GM23248 (cell line): ENCODE measurements at regions not wholly inside any gene's neighbourhood (a gene's known extent, or its start where the extent isn't known, plus 50 kb on each side); places are given as distances from the start of the nearest gene placed in this dataset.
A peak's percentile ranks its signal among the peaks of the same experiment; 100 is the strongest.

Experiments used
- DNase-seq: peaks from one replicate; pipeline ENCODE4 v3.0.0-alpha.2; 2015
- H2AFZ ChIP-seq: fragments of 200-600 bp; sonication (generic); 2 replicates; pipeline ENCODE4 v1.6.1; 2016; ENCODE audit warnings: antibody characterized with exemption
- H3F3A ChIP-seq: fragments of 200-600 bp; sonication (generic); 2 replicates; pipeline ENCODE4 v1.6.1; 2016; ENCODE audit warnings: mild to moderate bottlenecking, antibody characterized with exemption, mixed run types; ENCODE audit not compliant: insufficient read depth
- H3K27ac ChIP-seq: fragments of 200-600 bp; sonication (generic); 2 replicates; pipeline ENCODE4 v1.5.1; 2016; ENCODE audit warnings: mild to moderate bottlenecking
- H3K27me3 ChIP-seq: fragments of 200-600 bp; sonication (generic); replicated peaks from 2 replicates; pipeline ENCODE4 v1.6.1; 2016; ENCODE audit warnings: mild to moderate bottlenecking; ENCODE audit not compliant: insufficient read depth
- H3K36me3 ChIP-seq: fragments of 200-600 bp; sonication (generic); 2 replicates; pipeline ENCODE4 v1.6.1; 2016; ENCODE audit warnings: low read depth, mild to moderate bottlenecking
- H3K4me1 ChIP-seq: fragments of 200-600 bp; sonication (generic); 2 replicates; pipeline ENCODE4 v1.6.1; 2016; ENCODE audit warnings: mild to moderate bottlenecking; ENCODE audit not compliant: insufficient read depth
- H3K4me2 ChIP-seq: fragments of 200-600 bp; sonication (generic); one replicate; pipeline ENCODE4 v1.6.1; 2016; ENCODE audit warnings: mild to moderate bottlenecking; ENCODE audit not compliant: unreplicated experiment
- H3K4me3 ChIP-seq: fragments of 200-600 bp; sonication (generic); 2 replicates; pipeline ENCODE4 v1.5.1; 2016; ENCODE audit warnings: mild to moderate bottlenecking
- H3K79me2 ChIP-seq: fragments of 200-600 bp; sonication (generic); 2 replicates; pipeline ENCODE4 v1.6.1; 2016; ENCODE audit warnings: mild to moderate bottlenecking; ENCODE audit not compliant: insufficient read depth
- H3K9ac ChIP-seq: fragments of 200-600 bp; sonication (generic); 2 replicates; pipeline ENCODE4 v1.6.1; 2016; ENCODE audit warnings: mild to moderate bottlenecking
- H3K9me2 ChIP-seq: fragments of 200-600 bp; sonication (generic); 2 replicates; pipeline ENCODE4 v1.6.1; 2016; ENCODE audit warnings: mixed run types, mild to moderate bottlenecking, moderate library complexity; ENCODE audit not compliant: insufficient read depth
- H3K9me3 ChIP-seq: fragments of 200-600 bp; sonication (generic); one replicate; pipeline ENCODE4 v1.6.1; 2017; ENCODE audit warnings: low read depth
- H4K20me1 ChIP-seq: fragments of 200-600 bp; sonication (generic); 2 replicates; pipeline ENCODE4 v1.6.0; 2016; ENCODE audit not compliant: insufficient read depth
- EZH2 ChIP-seq: fragments of 200-600 bp; sonication (generic); IDR thresholded peaks from 2 replicates; pipeline ENCODE4 v1.6.1; 2018; ENCODE audit warnings: antibody characterized with exemption, mild to moderate bottlenecking; ENCODE audit not compliant: insufficient read depth, poor library complexity, severe bottlenecking
- EZH2phosphoT487 ChIP-seq: fragments of 200-600 bp; sonication (generic); IDR thresholded peaks from 2 replicates; pipeline ENCODE4 v1.6.1; 2018; ENCODE audit warnings: antibody characterized with exemption, moderate library complexity, mild to moderate bottlenecking, low read depth; ENCODE audit not compliant: insufficient read depth
- WGBS, 2 experiments: methylation state at CpG; one replicate each; pipeline ENCODE4 v1.1.6; 2015 to 2017; ENCODE audit warnings: low lambda C conversion rate in 2 of 2, low coverage in 1 of 2; ENCODE audit errors: missing lambda C conversion rate in 2 of 2; 5-methylcytosine and 5-hydroxymethylcytosine counted together
- in situ Hi-C: fragments of 300-500 bp; cut with MboI; formaldehyde crosslinking; loops from 2 replicates; pipeline ENCODE4 v1.15.0; 2020

GRCh38 chr1:177464686-177465085, 293.9 kb downstream of the BRINP2 start:
- H3K27ac ChIP-seq = no peak overlapping the region
- TF ChIP-seq EZH2 (no peak), EZH2phosphoT487 (no peak)
- H3F3A ChIP-seq = no peaks in the 10 kb centered on the region
- H3K27me3 ChIP-seq = peaks cover 4% of the 10 kb centered on the region; the same call in 1 of the 2 replicates
- no peak for DNase-seq
- no peak overlapping the region for H3K4me3 ChIP-seq
- no peaks in the 10 kb centered on the region for H3K79me2 ChIP-seq
- H3K4me2 ChIP-seq = no peak overlapping the region
- no peaks in the 10 kb centered on the region for H3K4me1 ChIP-seq
- no peaks in the 10 kb centered on the region for H4K20me1 ChIP-seq
- H3K9me3 ChIP-seq = no peaks in the 10 kb centered on the region
- no peaks in the 10 kb centered on the region for H3K36me3 ChIP-seq
- 35 to 45% methylated on average over 2 of the region's 2 CpGs for WGBS, 2 experiments
- in situ Hi-C loops = no loop called here
- no peaks in the 10 kb centered on the region for H3K9me2 ChIP-seq
- no peak overlapping the region for H3K9ac ChIP-seq
- no peak overlapping the region for H2AFZ ChIP-seq

- in situ Hi-C loops = no loop called here
- 22 to 40% methylated on average over 2 of the region's 2 CpGs for WGBS, 2 experiments
- no peaks in the 10 kb centered on the region for H3K79me2 ChIP-seq
Observed at GRCh38 chr1:177451191-177451590, 280.4 kb downstream of the BRINP2 start.

GRCh38 chr1:177448652-177449357, 278.0 kb downstream of the BRINP2 start:
- H3K4me3 ChIP-seq = peak overlapping the region; percentile 20; the same call in 1 of the 2 replicates
- peak; percentile 60 for DNase-seq

More at GRCh38 chr1:177451191-177451590, 280.4 kb downstream of the BRINP2 start:
- H3K4me3 ChIP-seq = no peak overlapping the region
- H3F3A ChIP-seq = no peaks in the 10 kb centered on the region
- peaks cover 18% of the 10 kb centered on the region for H3K4me1 ChIP-seq
- H4K20me1 ChIP-seq = no peaks in the 10 kb centered on the region
- no peak overlapping the region for H2AFZ ChIP-seq
- no peaks in the 10 kb centered on the region for H3K27me3 ChIP-seq
- TF ChIP-seq EZH2 = no peak
- no peak for TF ChIP-seq EZH2phosphoT487
- no peak overlapping the region for H3K4me2 ChIP-seq
- H3K27ac ChIP-seq = no peak overlapping the region
- H3K36me3 ChIP-seq = no peaks in the 10 kb centered on the region
- H3K9me3 ChIP-seq = no peaks in the 10 kb centered on the region
- DNase-seq = no peak
- no peak overlapping the region for H3K9ac ChIP-seq
- H3K9me2 ChIP-seq = no peaks in the 10 kb centered on the region

GRCh38 chr1:177448036-177448615, 277.4 kb downstream of the BRINP2 start:
- Histone ChIP-seq H3K36me3 (no peaks in the 10 kb centered on the region), H3K4me1 (peaks cover 18% of the 10 kb centered on the region), H3K4me2 (no peak overlapping the region), H3K79me2 (no peaks in the 10 kb centered on the region), H3K4me3 (no peak overlapping the region), H2AFZ (no peak overlapping the region), H3F3A (no peaks in the 10 kb centered on the region), H3K9me3 (no peaks in the 10 kb centered on the region), H3K9ac (no peak overlapping the region), H4K20me1 (no peaks in the 10 kb centered on the region), H3K27ac (no peak overlapping the region), H3K27me3 (peaks cover 18% of the 10 kb centered on the region; the same call in 1 of the 2 replicates), H3K9me2 (no peaks in the 10 kb centered on the region)
- DNase-seq = no peak
- WGBS, 2 experiments = 39 to 58% methylated on average over 2 of the region's 2 CpGs
- TF ChIP-seq EZH2phosphoT487 = no peak
- no peak for TF ChIP-seq EZH2
- in situ Hi-C loops = no loop called here

More at GRCh38 chr1:177448652-177449357, 278.0 kb downstream of the BRINP2 start:
- 8 to 15% methylated on average over 5 of the region's 5 CpGs for WGBS, 2 experiments
- in situ Hi-C loops = no loop called here
- no peaks in the 10 kb centered on the region for H3K9me2 ChIP-seq
- no peaks in the 10 kb centered on the region for H3K36me3 ChIP-seq
- H3K4me1 ChIP-seq = peaks cover 18% of the 10 kb centered on the region
- H2AFZ ChIP-seq = no peak overlapping the region
- no peaks in the 10 kb centered on the region for H3K9me3 ChIP-seq
- H3K9ac ChIP-seq = no peak overlapping the region
- no peaks in the 10 kb centered on the region for H3K79me2 ChIP-seq
- peaks cover 13% of the 10 kb centered on the region; the same call in 1 of the 2 replicates for H3K27me3 ChIP-seq
- H4K20me1 ChIP-seq = no peaks in the 10 kb centered on the region
- no peaks in the 10 kb centered on the region for H3F3A ChIP-seq
- no peak for TF ChIP-seq EZH2phosphoT487
- TF ChIP-seq EZH2 = no peak
- H3K27ac ChIP-seq = no peak overlapping the region
- peak overlapping the region; percentile 25 for H3K4me2 ChIP-seq
